ENCODE measurements at regions not wholly inside any gene's neighbourhood (a gene's known extent, or its start where the extent isn't known, plus 50 kb on each side); places are given as distances from the start of the nearest gene placed in this dataset.

- TF ChIP-seq TAF7 (tag; IDR thresholded peaks at IDR 0.05) (no peak), PCBP2 (IDR thresholded peaks at IDR 0.05; ENCODE audit: low read depth, low read length, poor library complexity, severe bottlenecking) (no peak), UBTF (IDR thresholded peaks at IDR 0.05; ENCODE audit: borderline replicate concordance in 1 of 2, low read depth in 2 of 2, low read length in 2 of 2) (no peak), TCF7 (IDR thresholded peaks at IDR 0.05; ENCODE audit: borderline replicate concordance) (no peak), ZSCAN29 (IDR thresholded peaks at IDR 0.05) (no peak), CTBP1 (IDR thresholded peaks at IDR 0.05; ENCODE audit: borderline replicate concordance) (no peak), ETV1 (tag; conservative IDR thresholded peaks at IDR 0.05; ENCODE audit: low read depth) (no peak), HMGXB4 (CRISPR knock-in tag; IDR thresholded peaks at IDR 0.05) (no peak), CAMTA2 (CRISPR knock-in tag; conservative IDR thresholded peaks at IDR 0.05) (no peak), TRIM28 (IDR thresholded peaks at IDR 0.05) (no peak), ETS1 (conservative IDR thresholded peaks at IDR 0.05; ENCODE audit: control insufficient read depth, low read depth, low read length) (no peak)
- no peak overlapping the region for H3K4me2 ChIP-seq (ENCODE audit: insufficient read depth, low read length)
- in situ Hi-C loops (cut with MboI): no loop called here
- H3K9me3 ChIP-seq (replicated peaks; ENCODE audit: control insufficient read depth, insufficient read depth, low read depth, low read length): no peaks in the 10 kb centered on the region
- H3K4me3 ChIP-seq: no peak overlapping the region
- CTCF ChIA-PET (ENCODE audit: low intra/inter-chr PET ratio): no interaction called here
- H3K9ac ChIP-seq (ENCODE audit: insufficient read depth in 1 of 2, low read depth in 2 of 2, low read length in 2 of 2): no peak overlapping the region
- no peaks in the 10 kb centered on the region for H3K36me3 ChIP-seq (ENCODE audit: control insufficient read depth, insufficient read depth, low read length)
- H3K79me2 ChIP-seq (ENCODE audit: control insufficient read depth, insufficient read depth, low read length): no peaks in the 10 kb centered on the region
- intact Hi-C loops (cut with micrococcal nuclease): no loop called here
- no peak overlapping the region for H2AFZ ChIP-seq (ENCODE audit: low read depth, low read length)
- no peak for FAIRE-seq
- no peak overlapping the region for H3K27ac ChIP-seq (ENCODE audit: extremely low read depth, low read depth, low read length)
- no peaks in the 10 kb centered on the region for H3K9me1 ChIP-seq (ENCODE audit: control insufficient read depth, insufficient read depth, low read length)
- ATAC-seq: no peak
- no peaks in the 10 kb centered on the region for H4K20me1 ChIP-seq (replicated peaks; ENCODE audit: control insufficient read depth, insufficient read depth, low read length)
- POLR2A ChIA-PET: no interaction called here
- DNase-seq (ENCODE audit: extremely low read depth in 1 of 4, low spot score in 3 of 4): no peak
- 0% methylated on average over 4 of the region's 4 CpGs for WGBS (ENCODE audit: insufficient coverage, low coverage, missing lambda C conversion rate)
- no TSS peak for BruUV-seq (replicated peaks)
- H3K4me1 ChIP-seq (replicated peaks in 1 of 2; ENCODE audit: control insufficient read depth in 2 of 2, insufficient read depth in 2 of 2, low read length in 2 of 2): no peaks in the 10 kb centered on the region
- peaks cover 0 to 5% of the 10 kb centered on the region in 2 experiments; a peak in 1 of 5 replicates for H3K27me3 ChIP-seq (ENCODE audit: control insufficient read depth in 2 of 2, insufficient read depth in 2 of 2, low read length in 2 of 2)
Measured at GRCh38 chr4:24372341-24372740, 212.0 kb downstream of the DHX15 start.
